Astrocyte (in vitro differentiated cells and primary cell): ENCODE measurements at regions not wholly inside any gene's neighbourhood (a gene's known extent, or its start where the extent isn't known, plus 50 kb on each side); places are given as distances from the start of the nearest gene placed in this dataset.

Source experiments
- DNase-seq: peaks from one replicate; pipeline ENCODE4 v3.0.0-alpha.2; 2010; ENCODE audit warnings: low read depth
- FAIRE-seq: peaks from 2 replicates; lab custom pipeline; 2011; peaks lifted over from hg19 to GRCh38; lab: Jason Lieb, UNC
- H2AFZ ChIP-seq: 2 replicates; pipeline ENCODE4 v1.6.0; 2012; ENCODE audit warnings: low read depth, low read length, inconsistent platforms
- H3K27ac ChIP-seq: 2 replicates; pipeline ENCODE4 v1.5.1; 2011; ENCODE audit warnings: low read depth, low read length, inconsistent platforms
- H3K27me3 ChIP-seq: 2 replicates; pipeline ENCODE4 v1.6.0; 2011; ENCODE audit warnings: low read length, inconsistent platforms; ENCODE audit not compliant: insufficient read depth
- H3K36me3 ChIP-seq: 2 replicates; pipeline ENCODE4 v1.5.1; 2011; ENCODE audit warnings: low read length, inconsistent platforms; ENCODE audit not compliant: insufficient read depth
- H3K4me1 ChIP-seq: 2 replicates; pipeline ENCODE4 v1.5.1; 2011; ENCODE audit warnings: low read length, inconsistent platforms; ENCODE audit not compliant: insufficient read depth
- H3K4me2 ChIP-seq: 2 replicates; pipeline ENCODE4 v1.6.0; 2012; ENCODE audit warnings: low read length, inconsistent platforms
- H3K4me3 ChIP-seq: 2 replicates; pipeline ENCODE4 v1.5.1; 2011; ENCODE audit warnings: low read depth, mild to moderate bottlenecking, low read length, inconsistent platforms; ENCODE audit not compliant: insufficient read depth
- H3K79me2 ChIP-seq: 2 replicates; pipeline ENCODE4 v1.6.0; 2012; ENCODE audit warnings: mild to moderate bottlenecking, low read length, inconsistent platforms; ENCODE audit not compliant: insufficient read depth
- H3K9ac ChIP-seq: 2 replicates; pipeline ENCODE4 v1.6.0; 2012; ENCODE audit warnings: mild to moderate bottlenecking, low read length, inconsistent platforms
- H3K9me3 ChIP-seq: 2 replicates; pipeline ENCODE4 v1.5.1; 2012; ENCODE audit warnings: low read depth, mild to moderate bottlenecking, low read length, inconsistent platforms; ENCODE audit not compliant: insufficient read depth
- H4K20me1 ChIP-seq: 2 replicates; pipeline ENCODE4 v1.6.0; 2012; ENCODE audit warnings: low read length, inconsistent platforms; ENCODE audit not compliant: insufficient read depth
- H3K27ac Mint-ChIP-seq: one replicate; pipeline ENCODE4 v1.8.0; 2021; ENCODE audit warnings: mild to moderate bottlenecking, mixed read lengths; ENCODE audit not compliant: unreplicated experiment
- H3K27me3 Mint-ChIP-seq: one replicate; pipeline ENCODE4 v1.8.0; 2021; ENCODE audit warnings: low read depth, mixed read lengths; ENCODE audit not compliant: unreplicated experiment
- H3K36me3 Mint-ChIP-seq: one replicate; pipeline ENCODE4 v1.8.0; 2021; ENCODE audit warnings: low read depth, mixed read lengths; ENCODE audit not compliant: unreplicated experiment
- H3K4me1 Mint-ChIP-seq: one replicate; pipeline ENCODE4 v1.8.0; 2021; ENCODE audit warnings: low read depth, mixed read lengths; ENCODE audit not compliant: unreplicated experiment
- H3K4me3 Mint-ChIP-seq: one replicate; pipeline ENCODE4 v1.8.0; 2021; ENCODE audit warnings: mild to moderate bottlenecking, moderate library complexity, mixed read lengths; ENCODE audit not compliant: unreplicated experiment
- H3K9me3 Mint-ChIP-seq: one replicate; pipeline ENCODE4 v1.8.0; 2021; ENCODE audit warnings: mild to moderate bottlenecking, mixed read lengths; ENCODE audit not compliant: unreplicated experiment
- CTCF ChIP-seq: IDR thresholded peaks from 2 replicates; pipeline ENCODE4 v1.5.1; 2011; ENCODE audit warnings: low read depth, mild to moderate bottlenecking, inconsistent platforms, low read length, moderate library complexity; ENCODE audit not compliant: insufficient read depth
- EZH2 ChIP-seq: IDR thresholded peaks from 2 replicates; pipeline ENCODE4 v1.6.1; 2012; ENCODE audit warnings: mild to moderate bottlenecking, low read length, inconsistent platforms; ENCODE audit not compliant: insufficient read depth

DNA sequence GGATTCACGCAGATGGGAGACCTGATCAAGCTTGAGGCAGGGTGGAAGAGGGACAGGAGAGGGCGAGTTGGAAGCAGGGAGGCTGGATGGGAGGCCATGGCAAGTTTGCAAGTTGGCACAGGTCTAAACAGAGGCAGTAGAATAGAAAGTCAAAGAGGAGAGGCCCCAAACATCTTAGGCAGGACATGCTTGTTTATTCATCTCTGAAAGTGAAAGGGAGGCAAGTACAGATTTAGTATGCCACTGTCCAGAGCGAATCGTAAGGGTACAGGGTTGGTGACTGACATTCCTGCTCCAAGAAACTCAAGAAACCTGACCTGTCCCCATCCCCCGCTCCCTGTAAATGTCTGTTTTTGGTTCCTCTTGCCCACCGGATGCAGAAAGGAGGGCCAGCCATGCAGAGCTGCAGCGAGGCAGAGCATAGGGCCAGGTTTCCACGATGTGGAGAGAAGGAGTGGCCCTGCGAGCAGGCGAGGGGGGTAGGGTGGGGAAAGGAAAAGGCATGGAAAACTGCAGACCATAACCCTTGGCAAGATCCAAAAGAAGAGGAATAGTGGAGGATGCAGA is 96.2 kb upstream of the BOD1 start:
- H4K20me1 ChIP-seq = no peaks in the 10 kb centered on the region
- no peaks in the 10 kb centered on the region for H3K79me2 ChIP-seq
- H3K27me3 ChIP-seq = no peaks in the 10 kb centered on the region
- peaks cover 10% of the 10 kb centered on the region for H3K4me1 ChIP-seq
- Mint-ChIP-seq H3K27me3 (peaks cover 6% of the 10 kb centered on the region), H3K27ac (no peak overlapping the region), H3K36me3 (no peaks in the 10 kb centered on the region), H3K9me3 (no peaks in the 10 kb centered on the region), H3K4me3 (no peak overlapping the region), H3K4me1 (peaks cover 13% of the 10 kb centered on the region)
- peak overlapping the region; percentile 10 for H2AFZ ChIP-seq
- TF ChIP-seq CTCF = no peak
- no peak for TF ChIP-seq EZH2
- H3K27ac ChIP-seq = no peak overlapping the region
- H3K36me3 ChIP-seq = no peaks in the 10 kb centered on the region
- no peak overlapping the region for H3K9ac ChIP-seq
- DNase-seq = no peak
- no peaks in the 10 kb centered on the region for H3K9me3 ChIP-seq
- no peak for FAIRE-seq
- H3K4me3 ChIP-seq = no peak overlapping the region
- no peak overlapping the region for H3K4me2 ChIP-seq

DNA sequence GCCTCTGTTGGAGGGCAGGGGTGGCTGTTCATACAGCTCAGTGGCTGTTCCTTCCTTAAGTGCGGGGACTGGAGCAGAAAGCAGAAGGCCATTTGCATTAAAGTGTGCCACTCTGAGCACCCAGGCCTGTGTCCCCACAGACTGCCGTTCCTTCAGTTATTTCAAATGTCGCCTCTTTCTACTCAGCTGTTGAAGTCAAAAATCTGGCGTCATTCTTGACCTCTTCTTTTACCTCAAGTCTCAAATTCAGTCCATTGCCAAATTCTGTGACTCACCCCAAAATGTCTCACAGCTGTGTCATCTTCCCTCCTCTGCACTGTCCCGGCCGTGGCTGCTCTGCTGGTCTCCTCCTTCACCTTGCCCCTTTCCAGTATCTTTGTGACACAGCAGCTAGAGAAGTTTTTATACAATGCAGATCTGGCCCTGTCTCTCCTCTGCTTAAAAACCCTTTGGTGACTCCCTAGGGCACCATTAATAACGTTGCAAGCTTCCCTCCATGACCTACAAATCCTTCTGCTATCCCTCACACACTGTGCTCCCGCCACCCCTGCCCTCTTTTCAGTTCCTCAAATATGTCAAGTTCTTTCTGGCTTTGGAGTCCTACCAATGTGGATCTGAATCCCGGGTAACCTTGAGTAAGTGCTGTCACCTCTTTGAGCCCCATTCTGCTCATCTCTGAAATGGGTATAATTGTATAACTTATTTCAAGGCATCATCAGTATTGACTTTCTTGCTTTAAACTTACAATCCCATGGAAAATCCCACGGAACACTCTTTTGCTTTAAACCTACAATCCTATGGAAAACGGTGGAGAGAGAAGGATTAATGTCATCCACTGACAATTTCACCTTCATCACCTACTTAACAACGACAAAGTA is 98.3 kb upstream of the BOD1 start:
- peak; percentile 83 for DNase-seq
- Mint-ChIP-seq H3K9me3 (no peaks in the 10 kb centered on the region), H3K36me3 (no peaks in the 10 kb centered on the region), H3K27me3 (peaks cover 6% of the 10 kb centered on the region), H3K4me3 (no peak overlapping the region), H3K4me1 (peaks cover 18% of the 10 kb centered on the region), H3K27ac (no peak overlapping the region)
- Histone ChIP-seq H3K27ac (no peak overlapping the region), H3K4me1 (peaks cover 10% of the 10 kb centered on the region), H3K4me2 (peak overlapping the region; percentile 54), H3K9ac (no peak overlapping the region), H3K27me3 (no peaks in the 10 kb centered on the region), H4K20me1 (no peaks in the 10 kb centered on the region), H3K36me3 (no peaks in the 10 kb centered on the region), H3K9me3 (no peaks in the 10 kb centered on the region), H2AFZ (peak overlapping the region; percentile 3), H3K79me2 (no peaks in the 10 kb centered on the region), H3K4me3 (no peak overlapping the region)
- TF ChIP-seq CTCF (no peak), EZH2 (no peak)
- no peak for FAIRE-seq

DNA sequence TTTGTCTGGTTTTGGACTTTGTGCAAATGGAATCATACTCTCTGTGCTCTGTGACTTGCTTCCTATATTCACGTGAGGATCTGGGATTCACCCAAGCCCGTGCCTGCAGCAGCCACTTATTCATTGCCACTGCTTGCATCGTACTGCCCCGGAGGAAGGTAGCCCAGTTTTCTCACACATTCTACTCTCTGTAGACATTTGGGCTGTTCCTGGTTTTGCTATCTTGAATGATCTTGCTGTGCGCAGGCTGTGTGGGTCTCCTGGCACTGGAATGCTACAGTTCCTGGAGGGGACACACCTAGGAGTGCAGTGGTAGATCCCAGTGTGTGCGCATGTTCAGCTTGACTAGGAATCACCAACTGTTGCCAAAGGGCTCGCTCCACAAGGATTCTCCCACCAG is 99.2 kb upstream of the BOD1 start:
- H3K36me3 Mint-ChIP-seq = no peaks in the 10 kb centered on the region
- H3K4me1 Mint-ChIP-seq = peaks cover 19% of the 10 kb centered on the region
- no peaks in the 10 kb centered on the region for H3K27me3 ChIP-seq
- no peaks in the 10 kb centered on the region for H4K20me1 ChIP-seq
- no peak overlapping the region for H2AFZ ChIP-seq
- FAIRE-seq = no peak
- no peak overlapping the region for H3K4me2 ChIP-seq
- H3K4me1 ChIP-seq = peaks cover 10% of the 10 kb centered on the region
- H3K4me3 Mint-ChIP-seq = no peak overlapping the region
- no peaks in the 10 kb centered on the region for H3K79me2 ChIP-seq
- no peak overlapping the region for H3K4me3 ChIP-seq
- no peak overlapping the region for H3K27ac Mint-ChIP-seq
- no peak overlapping the region for H3K27ac ChIP-seq
- peaks cover 6% of the 10 kb centered on the region for H3K27me3 Mint-ChIP-seq
- no peak for TF ChIP-seq EZH2
- H3K9me3 Mint-ChIP-seq = no peaks in the 10 kb centered on the region
- H3K36me3 ChIP-seq = no peaks in the 10 kb centered on the region
- no peak for DNase-seq
- no peak overlapping the region for H3K9ac ChIP-seq
- no peaks in the 10 kb centered on the region for H3K9me3 ChIP-seq
